Central memory CD4-positive, alpha-beta T cell (primary cell): ENCODE measurements at regions not wholly inside any gene's neighbourhood (a gene's known extent, or its start where the extent isn't known, plus 50 kb on each side); places are given as distances from the start of the nearest gene placed in this dataset.
A peak's percentile ranks its signal among the peaks of the same experiment; 100 is the strongest.

Source experiments
- DNase-seq: peaks from one replicate; pipeline ENCODE4 v3.0.0; 2022

DNA sequence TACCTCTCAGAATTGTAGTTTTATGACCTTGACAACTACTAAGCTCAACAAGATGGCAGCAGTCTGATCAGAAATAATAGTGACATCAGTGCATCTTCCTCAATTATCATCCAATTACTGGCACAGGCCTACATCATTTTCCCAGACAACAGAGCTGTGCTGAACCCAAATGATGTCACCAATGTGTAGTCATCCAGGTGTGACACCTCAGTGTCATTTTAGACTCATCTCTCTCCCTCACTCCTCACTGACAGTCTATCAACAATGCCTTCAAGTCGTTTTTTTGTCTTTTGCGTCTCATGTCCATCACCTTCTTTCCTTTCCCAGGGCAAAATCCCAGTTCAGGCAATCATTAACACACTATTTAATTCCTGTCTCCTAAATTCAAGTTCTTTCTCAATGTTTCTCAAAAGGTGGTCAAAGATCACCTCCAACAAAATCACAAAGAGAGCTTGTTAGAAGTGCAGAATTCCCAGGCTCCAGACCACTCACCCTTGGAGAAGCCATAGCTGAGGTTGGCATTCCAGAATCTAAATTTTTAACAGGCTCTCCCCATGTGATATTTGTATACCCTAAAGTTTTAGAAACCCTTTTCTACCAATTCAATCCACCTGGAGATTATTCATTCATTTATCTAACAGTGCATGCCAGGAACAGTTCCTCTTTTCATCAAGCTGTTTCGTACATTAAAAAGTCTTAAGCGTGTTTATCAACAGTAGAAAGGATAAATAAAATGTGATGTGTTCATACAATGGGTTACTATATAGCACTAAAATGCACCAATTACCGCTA, 125.3 kb upstream of the KLF7 start:
- DNase-seq, result no peak

GRCh38 chr2:207291625-207292252, 126.0 kb upstream of the KLF7 start:
- DNase-seq, result no peak

DNA sequence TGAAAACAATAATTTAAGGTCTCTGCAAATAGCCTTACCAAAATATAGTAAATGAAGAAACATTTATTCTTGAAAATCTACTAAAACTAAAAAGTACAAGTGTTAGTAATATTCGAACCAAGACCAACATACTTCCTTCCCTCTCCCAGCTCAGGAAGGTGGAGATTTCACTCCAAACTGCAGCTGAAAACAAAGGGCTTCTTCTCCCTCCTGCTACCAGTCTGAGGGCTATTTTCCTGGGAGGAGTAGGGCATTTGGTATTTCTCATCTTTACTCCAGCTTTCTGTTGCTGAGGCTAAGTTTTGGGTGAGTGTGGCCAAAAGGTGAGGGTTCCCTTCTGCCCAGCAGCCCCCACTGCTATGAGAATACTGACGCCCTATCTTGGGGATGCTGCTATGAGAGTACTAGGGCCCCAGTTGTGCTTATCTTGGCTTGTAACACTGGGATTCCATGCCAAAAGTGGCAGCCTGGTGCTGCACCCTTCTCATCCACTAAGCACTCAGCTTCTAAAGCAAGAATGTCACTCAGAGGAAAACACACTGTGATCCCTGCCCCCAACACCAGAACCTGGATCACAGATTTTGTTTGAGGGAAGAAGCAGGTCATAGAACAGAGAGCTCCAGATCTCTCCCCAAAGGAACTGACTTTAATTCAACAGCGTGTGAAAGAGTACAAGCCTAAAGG, 130.7 kb upstream of the KLF7 start:
- no peak for DNase-seq

- no peak for DNase-seq
Observed at GRCh38 chr2:207300817-207301216, 135.1 kb upstream of the KLF7 start.

GRCh38 chr2:207304761-207305160, 139.0 kb upstream of the KLF7 start:
- no peak for DNase-seq

DNA sequence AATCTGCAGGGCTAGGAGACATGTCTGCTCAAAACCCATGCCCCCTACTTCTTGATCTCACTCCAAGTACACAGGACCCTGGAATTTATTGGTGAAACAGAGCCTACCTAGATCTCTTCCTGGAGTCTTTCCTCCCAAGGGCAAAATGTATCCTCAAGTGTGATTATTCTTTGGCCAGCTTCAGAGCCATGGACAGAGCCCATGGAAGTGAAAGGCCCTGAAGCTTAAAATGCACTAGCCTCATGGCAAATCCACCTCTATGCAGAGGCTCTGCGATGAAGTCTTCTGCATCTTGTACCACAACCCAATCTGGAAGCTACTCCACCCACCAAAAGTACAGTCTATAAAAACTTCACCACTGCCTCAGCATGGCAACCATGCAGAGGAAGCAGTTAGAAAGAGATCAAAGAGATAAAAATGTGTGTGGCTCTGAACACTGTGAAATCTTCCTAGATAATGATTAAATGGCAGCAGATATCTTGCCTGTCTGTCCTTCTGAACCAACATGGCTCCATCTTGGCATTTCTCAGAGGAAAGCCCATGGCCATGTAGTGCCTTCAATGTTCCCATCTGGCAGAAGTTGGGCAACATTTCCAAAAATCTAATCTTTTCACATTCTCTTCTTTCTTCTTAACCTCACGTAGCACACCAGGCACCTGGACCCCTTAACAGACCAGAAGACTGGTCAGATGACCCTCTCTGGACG, 142.9 kb upstream of the KLF7 start:
- peak; percentile 5 for DNase-seq

DNA sequence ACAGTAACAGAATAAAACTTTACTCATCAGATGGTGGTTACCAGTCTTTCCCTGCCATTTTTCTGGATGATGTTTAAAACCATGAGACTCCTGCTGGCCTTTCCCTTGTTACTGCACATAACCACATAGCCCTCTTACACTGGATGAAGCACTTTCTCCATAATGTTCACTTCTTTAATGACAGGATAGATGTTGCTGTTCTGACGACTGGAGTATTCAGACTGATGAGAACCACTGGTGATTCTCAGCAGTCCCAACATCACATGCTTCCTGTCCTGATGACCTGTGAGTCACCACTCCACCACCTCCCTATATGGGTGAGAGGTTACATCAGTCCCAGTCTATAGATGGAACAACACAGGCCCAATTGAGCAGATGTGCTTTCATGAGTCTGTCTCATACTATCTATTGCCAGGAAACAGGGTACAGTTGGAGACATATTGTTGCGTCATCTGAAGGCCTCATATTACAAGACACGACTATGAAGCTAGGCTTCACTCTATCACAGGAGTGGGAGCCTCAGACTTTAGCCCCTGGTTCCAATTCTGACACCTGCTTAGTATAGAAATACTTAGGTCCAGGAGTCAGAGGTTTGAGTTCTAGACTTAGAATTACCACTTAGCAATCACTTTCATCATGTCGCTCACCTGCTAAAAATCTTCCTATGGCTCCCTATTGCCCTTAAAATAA, 145.7 kb upstream of the KLF7 start:
- no peak for DNase-seq

GRCh38 chr2:207312006-207312356, 146.2 kb upstream of the KLF7 start:
- no peak for DNase-seq

GRCh38 chr2:207313947-207314346, 148.2 kb upstream of the KLF7 start:
- DNase-seq, result no peak

- DNase-seq, result no peak
Observed at GRCh38 chr2:207315131-207315530, 149.4 kb upstream of the KLF7 start.

DNA sequence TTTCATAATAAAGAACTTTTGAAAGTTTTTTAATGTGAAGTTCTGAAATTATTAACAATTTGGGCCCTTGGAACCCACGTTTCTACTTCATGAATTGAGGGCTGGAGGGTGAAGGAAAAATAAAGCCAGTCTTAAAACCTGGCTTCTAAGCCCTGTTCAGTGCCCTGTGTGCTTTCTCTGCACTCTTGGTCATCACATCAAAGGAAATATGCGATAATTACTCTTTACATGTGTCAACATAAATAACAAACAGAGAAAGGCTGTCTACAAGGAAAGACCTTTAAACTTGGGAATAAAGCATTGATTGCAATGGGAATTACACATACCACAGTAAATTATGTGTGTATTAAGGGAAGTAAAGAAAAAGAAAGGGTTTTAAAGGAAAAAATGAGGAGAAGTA, 150.7 kb upstream of the KLF7 start:
- no peak for DNase-seq

- no peak for DNase-seq
Observed at GRCh38 chr2:207316906-207317305, 151.2 kb upstream of the KLF7 start.

- DNase-seq, result no peak
Observed at GRCh38 chr2:207317378-207317984, 151.7 kb upstream of the KLF7 start.

- no peak for DNase-seq
Observed at GRCh38 chr2:207318181-207318628, 152.5 kb upstream of the KLF7 start.

GRCh38 chr2:207319316-207319715, 153.6 kb upstream of the KLF7 start:
- no peak for DNase-seq

GRCh38 chr2:207320381-207321159, 154.8 kb upstream of the KLF7 start:
- no peak for DNase-seq

GRCh38 chr2:207321514-207321913, 155.8 kb upstream of the KLF7 start:
- no peak for DNase-seq

DNA sequence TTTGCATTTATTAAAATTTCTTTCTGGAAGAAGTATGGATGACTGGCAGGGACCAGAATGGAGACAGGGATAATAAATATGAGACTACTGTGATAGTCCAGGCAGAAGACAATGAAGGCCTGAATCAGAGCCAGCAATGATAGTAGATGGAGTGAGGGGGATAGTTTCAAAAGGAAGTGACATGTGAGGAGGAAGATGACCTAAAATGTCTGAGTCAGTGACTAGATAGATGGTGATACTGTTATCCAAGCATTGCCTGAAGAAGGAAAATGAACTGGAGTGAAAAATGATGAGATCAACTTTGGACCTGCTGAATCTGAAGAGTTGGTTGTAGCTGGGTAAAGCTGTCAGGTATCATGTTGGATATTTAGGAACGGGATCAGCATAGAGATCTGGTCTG, 158.3 kb upstream of the KLF7 start:
- DNase-seq, result no peak

DNA sequence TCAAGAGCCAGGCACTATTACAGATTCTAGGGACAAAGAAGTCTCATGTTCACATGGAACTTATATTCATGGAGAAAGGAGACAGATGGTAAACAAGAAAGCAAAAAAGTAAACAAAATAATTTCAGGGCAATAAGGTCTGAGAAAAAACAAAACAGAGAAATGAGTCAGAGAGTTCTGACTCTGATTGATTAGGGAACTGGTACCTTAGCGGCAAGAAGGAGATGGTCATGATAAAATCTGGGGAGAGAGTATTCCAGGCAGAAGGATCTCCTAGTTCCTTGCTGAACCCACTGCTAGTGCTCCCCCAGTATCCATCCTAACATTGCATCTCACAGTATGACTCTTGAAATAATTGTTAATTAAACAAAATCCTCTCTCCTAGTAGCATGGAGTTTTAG, 161.8 kb upstream of the KLF7 start:
- DNase-seq, result no peak

GRCh38 chr2:207328944-207329386, 163.2 kb upstream of the KLF7 start:
- no peak for DNase-seq

DNA sequence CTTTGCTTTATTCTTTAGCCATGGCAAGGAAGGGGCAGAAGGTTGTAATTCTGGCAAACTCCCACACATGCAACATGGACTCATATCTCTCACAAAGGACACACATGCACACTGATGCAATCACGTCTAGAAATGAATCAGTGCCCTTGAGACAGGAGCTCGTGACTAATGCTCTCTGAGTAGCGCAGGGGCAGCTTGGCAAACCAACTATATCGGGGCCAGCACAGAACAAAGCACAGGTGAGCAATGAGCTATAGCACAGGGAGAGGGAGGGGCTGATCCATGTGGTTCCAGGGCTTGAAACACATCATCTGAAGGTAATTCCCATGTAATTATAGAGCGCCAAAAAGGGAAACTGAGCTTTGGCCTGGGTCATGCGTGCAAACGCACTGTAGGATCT, 165.2 kb upstream of the KLF7 start:
- no peak for DNase-seq
